Naive thymus-derived CD4-positive, alpha-beta T cell (primary cell): ENCODE measurements at regions not wholly inside any gene's neighbourhood (a gene's known extent, or its start where the extent isn't known, plus 50 kb on each side); places are given as distances from the start of the nearest gene placed in this dataset.
"Not testable (repeated sequence)": the region's sequence is repeated elsewhere in the genome, so short reads cannot be mapped to it uniquely, and the experiment has no call there.

Experiments
- ATAC-seq: fragments of 150-1000 bp; cut with Tn5 transposase; 2 replicates; pipeline ENCODE4 v1.10.0; 2021; ENCODE audit warnings: mild to moderate bottlenecking, moderate library complexity
- CTCF ChIA-PET: fragments of 350-600 bp; sonication (Branson Sonifier 250); formaldehyde crosslinking; loops from one replicate; lab custom pipeline; 2021; ENCODE audit warnings: antibody characterized with exemption; lab: Charles Lee
- POLR2A ChIA-PET: fragments of 350-600 bp; sonication (Branson Sonifier 250); formaldehyde crosslinking; loops from one replicate; lab custom pipeline; 2021; ENCODE audit warnings: antibody characterized with exemption, inconsistent platforms; lab: Charles Lee
- DNase-seq, 9 donors: peaks; one replicate each; pipeline versions ENCODE4 v3.0.0 to v3.0.0-alpha.2; 2020 to 2022; ENCODE audit warnings: mixed read lengths in 1 of 9
- H3K27ac ChIP-seq: one replicate; pipeline ENCODE4 v1.7.0; 2013; ENCODE audit warnings: mild to moderate bottlenecking, low read depth, low read length, moderate library complexity
- H3K27me3 ChIP-seq, 2 donors: one replicate each; pipeline ENCODE4 v1.7.0; 2013; ENCODE audit warnings: low read length in 2 of 2, mild to moderate bottlenecking in 2 of 2, moderate library complexity in 2 of 2; ENCODE audit not compliant: control insufficient read depth in 2 of 2, insufficient read depth in 2 of 2
- H3K36me3 ChIP-seq, 3 experiments: 1 replicate in 2 of 3; 2 replicates in 1 of 3; pipeline ENCODE4 v1.7.0; 2013; ENCODE audit warnings: low read length in 3 of 3, mild to moderate bottlenecking in 3 of 3, moderate library complexity in 1 of 3; ENCODE audit not compliant: insufficient read depth in 3 of 3, control insufficient read depth in 2 of 3
- H3K4me1 ChIP-seq, 2 donors: one replicate each; pipeline ENCODE4 v1.7.0; 2013; ENCODE audit warnings: low read length in 2 of 2, mild to moderate bottlenecking in 2 of 2, moderate library complexity in 1 of 2; ENCODE audit not compliant: control insufficient read depth in 2 of 2, insufficient read depth in 2 of 2
- H3K4me3 ChIP-seq: 2 replicates; pipeline ENCODE4 v1.7.0; 2013; ENCODE audit warnings: mild to moderate bottlenecking, low read length
- H3K9me3 ChIP-seq, 3 experiments: 1 replicate in 2 of 3; 2 replicates in 1 of 3; pipeline ENCODE4 v1.7.0; 2013; ENCODE audit warnings: low read length in 3 of 3; ENCODE audit not compliant: control insufficient read depth in 2 of 3
- H3K27ac Mint-ChIP-seq, 9 donors: one replicate each; pipeline ENCODE4 v1.8.0; 2020 to 2022; ENCODE audit warnings: mixed read lengths in 9 of 9, mild to moderate bottlenecking in 8 of 9, moderate library complexity in 5 of 9, inconsistent platforms in 2 of 9
- H3K27me3 Mint-ChIP-seq, 5 donors: one replicate each; pipeline ENCODE4 v1.8.0; 2021 to 2022; ENCODE audit warnings: mixed read lengths in 5 of 5, mild to moderate bottlenecking in 1 of 5
- H3K36me3 Mint-ChIP-seq, 5 donors: one replicate each; pipeline ENCODE4 v1.8.0; 2020 to 2022; ENCODE audit warnings: mixed read lengths in 5 of 5, mild to moderate bottlenecking in 3 of 5, inconsistent platforms in 1 of 5
- H3K4me1 Mint-ChIP-seq, 7 donors: one replicate each; pipeline ENCODE4 v1.8.0; 2020 to 2022; ENCODE audit warnings: mixed read lengths in 7 of 7, mild to moderate bottlenecking in 3 of 7, inconsistent platforms in 1 of 7
- H3K4me3 Mint-ChIP-seq, 10 donors: one replicate each; pipeline ENCODE4 v1.8.0; 2020 to 2022; ENCODE audit warnings: mild to moderate bottlenecking in 10 of 10, mixed read lengths in 10 of 10, moderate library complexity in 6 of 10, inconsistent platforms in 2 of 10
- H3K9me3 Mint-ChIP-seq, 11 donors: one replicate each; pipeline ENCODE4 v1.8.0; 2020 to 2022; ENCODE audit warnings: mixed read lengths in 11 of 11, mild to moderate bottlenecking in 4 of 11, inconsistent platforms in 1 of 11, moderate library complexity in 1 of 11
- intact Hi-C, 2 donors: fragments of 100-400 bp; cut with micrococcal nuclease; formaldehyde crosslinking; loops; one replicate each; pipeline ENCODE4 v1.15.1; 2023

DNA sequence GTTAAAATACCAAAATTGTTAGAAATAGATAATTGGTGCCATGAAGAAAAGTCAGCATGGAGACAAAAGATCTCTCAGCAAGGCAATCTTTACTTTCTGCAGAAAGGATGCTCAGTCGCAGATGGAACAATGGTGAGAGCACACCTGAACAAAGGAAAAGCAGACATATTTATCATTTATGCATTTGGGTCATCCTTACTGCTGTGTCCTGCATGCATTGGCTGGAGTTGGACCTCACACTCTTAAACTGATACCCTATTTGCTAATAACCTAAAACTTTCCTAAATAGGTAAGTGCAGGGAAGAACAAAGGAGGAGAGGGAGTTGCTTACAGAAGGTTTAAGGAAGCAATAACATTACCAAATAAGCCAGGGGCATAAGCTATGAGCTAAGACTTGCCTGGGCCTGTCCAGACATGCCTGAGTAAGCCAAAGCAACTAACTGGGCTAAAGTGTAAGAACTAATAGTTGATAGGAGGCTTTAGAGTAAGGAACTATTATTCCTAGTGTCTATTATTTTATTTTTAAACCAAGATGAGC is 96.1 kb upstream of the GPR6 start:
- H3K27me3 ChIP-seq, POLR2A ChIA-PET, DNase-seq, H3K4me1 Mint-ChIP-seq, H3K36me3 ChIP-seq, H3K4me3 ChIP-seq, H3K9me3 Mint-ChIP-seq, intact Hi-C loops, H3K4me1 ChIP-seq, H3K27ac ChIP-seq, H3K4me3 Mint-ChIP-seq, ATAC-seq, H3K9me3 ChIP-seq, H3K36me3 Mint-ChIP-seq, CTCF ChIA-PET: not testable (repeated sequence)
- peak overlapping the region in 1 of 9 donors; percentile 34 for H3K27ac Mint-ChIP-seq
- H3K27me3 Mint-ChIP-seq: peaks cover 0 to 21% (median 11%) of the 10 kb centered on the region in 5 donors

DNA sequence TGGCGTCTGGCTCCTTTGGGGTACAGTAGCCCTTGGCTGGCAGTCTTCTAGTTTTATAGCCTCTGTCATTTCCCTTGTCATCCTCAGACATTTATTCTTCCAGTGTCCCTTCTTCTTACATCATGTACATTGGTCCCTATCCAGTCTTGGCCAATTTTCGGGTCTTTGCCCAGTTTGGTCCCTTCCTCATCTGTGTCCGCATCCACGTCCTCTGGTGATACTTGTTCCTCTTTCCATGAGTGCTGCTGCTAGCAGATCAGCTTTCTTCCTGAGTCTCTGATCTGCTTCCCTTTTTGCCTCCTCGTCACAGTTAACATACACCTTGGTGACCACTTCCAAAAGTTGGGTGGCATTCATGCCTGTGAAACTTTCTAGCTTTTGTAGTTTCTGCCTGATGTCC is 86.2 kb upstream of the GPR6 start:
- H3K27ac Mint-ChIP-seq: no peak overlapping the region

DNA sequence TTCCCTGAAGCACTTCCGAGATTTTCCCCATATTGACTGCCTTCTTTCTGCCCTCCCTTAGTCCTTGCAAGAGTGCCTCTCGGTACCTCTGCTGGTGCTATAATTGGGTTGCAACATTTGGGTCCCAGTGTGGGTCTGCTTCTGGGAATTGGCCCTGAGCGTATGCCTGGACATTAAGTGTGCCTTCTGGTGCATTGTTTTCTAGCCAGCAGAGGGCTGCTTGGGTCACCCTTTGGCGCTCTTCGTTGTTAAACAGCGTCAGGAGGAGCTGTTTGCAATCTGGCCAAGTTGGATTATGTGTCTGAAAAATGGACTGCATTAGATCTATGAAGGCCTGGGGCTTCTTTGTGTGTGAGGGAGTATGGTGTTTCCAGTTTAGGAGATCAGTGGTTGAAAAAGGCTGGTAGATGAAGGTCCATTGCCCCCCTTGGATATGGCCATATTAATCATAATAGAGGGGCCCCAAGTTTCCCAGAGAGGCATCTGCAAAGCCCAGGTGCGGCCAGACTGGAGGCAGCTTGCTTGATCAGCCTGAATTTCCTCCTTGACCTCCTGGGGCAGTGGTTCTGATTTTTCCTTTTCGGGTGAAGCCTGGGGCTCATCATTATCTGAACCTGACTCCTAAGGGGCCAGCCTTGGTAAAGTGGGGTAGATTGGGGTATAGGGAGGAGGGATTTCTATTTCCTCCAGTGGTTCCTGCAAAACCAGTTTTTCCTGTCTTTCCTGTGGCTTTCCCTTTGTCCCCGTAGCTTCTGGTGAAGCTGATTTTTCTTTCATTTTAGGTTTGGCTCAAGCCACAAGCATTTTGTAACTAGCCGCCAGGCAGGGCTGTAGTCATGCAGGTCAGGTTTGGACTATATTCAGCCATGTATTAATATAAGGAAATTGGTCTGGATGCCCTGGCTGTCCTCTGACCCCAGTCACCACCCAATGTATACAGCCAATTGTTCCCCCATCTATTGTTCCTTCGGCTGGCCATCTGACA is 85.4 kb upstream of the GPR6 start:
- no peaks in the 10 kb centered on the region for H3K36me3 Mint-ChIP-seq
- Histone ChIP-seq H3K4me3 (no peak overlapping the region), H3K27ac (no peak overlapping the region), H3K9me3 (no peaks in the 10 kb centered on the region), H3K36me3 (no peaks in the 10 kb centered on the region), H3K4me1 (no peaks in the 10 kb centered on the region), H3K27me3 (no peaks in the 10 kb centered on the region)
- ATAC-seq (no peak), DNase-seq (no peak)
- peaks cover 0 to 7% (median 0%) of the 10 kb centered on the region in 11 donors for H3K9me3 Mint-ChIP-seq
- H3K4me1 Mint-ChIP-seq: peaks cover 0 to 2% (median 0%) of the 10 kb centered on the region in 7 donors
- no peak overlapping the region for H3K27ac Mint-ChIP-seq
- H3K4me3 Mint-ChIP-seq: no peak overlapping the region
- ChIA-PET POLR2A (no interaction called here), CTCF (no interaction called here)
- peaks cover under 1 to 17% (median 15%) of the 10 kb centered on the region in 5 donors for H3K27me3 Mint-ChIP-seq
- intact Hi-C loops: no loop called here

More for the DNA sequence above, 86.2 kb upstream of the GPR6 start:
- ATAC-seq (peak; percentile 75), DNase-seq (no peak)
- CTCF ChIA-PET: no interaction called here
- H3K9me3 Mint-ChIP-seq: peaks cover 0 to 7% (median 0%) of the 10 kb centered on the region in 11 donors
- Histone ChIP-seq H3K27me3 (no peaks in the 10 kb centered on the region), H3K4me3 (no peak overlapping the region), H3K36me3 (no peaks in the 10 kb centered on the region), H3K4me1 (no peaks in the 10 kb centered on the region), H3K27ac (no peak overlapping the region), H3K9me3 (no peaks in the 10 kb centered on the region)
- H3K27me3 Mint-ChIP-seq: peaks cover 0 to 18% (median 15%) of the 10 kb centered on the region in 5 donors
- intact Hi-C loops: no loop called here
- no peak overlapping the region for H3K4me3 Mint-ChIP-seq
- H3K36me3 Mint-ChIP-seq: no peaks in the 10 kb centered on the region
- peaks cover 0 to 2% (median 0%) of the 10 kb centered on the region in 7 donors for H3K4me1 Mint-ChIP-seq
- POLR2A ChIA-PET: no interaction called here

DNA sequence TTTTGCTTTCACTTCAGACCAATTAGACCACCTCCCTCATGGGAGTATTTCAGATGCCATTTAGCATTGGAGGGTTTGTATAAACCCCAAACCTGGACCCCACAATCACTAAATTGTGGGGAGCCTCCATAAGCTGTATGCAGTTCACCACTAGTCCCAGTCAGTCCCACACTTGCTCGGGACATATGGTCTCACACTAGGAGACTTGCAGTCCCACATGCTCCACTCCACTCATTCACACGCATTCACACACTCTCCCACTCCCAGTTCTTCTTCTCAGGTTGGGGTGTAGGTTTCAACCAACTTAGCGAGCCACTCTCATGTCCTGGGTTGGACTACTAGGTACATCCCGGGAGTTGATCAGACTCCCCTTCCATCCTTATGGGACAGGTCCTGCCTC is 84.5 kb upstream of the GPR6 start:
- H3K4me1 Mint-ChIP-seq: peaks cover 0 to 2% (median 0%) of the 10 kb centered on the region in 7 donors
- H3K36me3 Mint-ChIP-seq: no peaks in the 10 kb centered on the region
- intact Hi-C loops: no loop called here
- H3K27ac Mint-ChIP-seq: peak overlapping the region in 1 of 9 donors; percentile 5
- DNase-seq: no peak
- ChIA-PET POLR2A (no interaction called here), CTCF (no interaction called here)
- H3K27ac ChIP-seq: no peak overlapping the region
- H3K27me3 Mint-ChIP-seq: peaks cover 3 to 18% (median 13%) of the 10 kb centered on the region in 5 donors
- no peaks in the 10 kb centered on the region for H3K4me1 ChIP-seq
- H3K4me3 ChIP-seq: no peak overlapping the region
- H3K36me3 ChIP-seq: no peaks in the 10 kb centered on the region
- H3K9me3 Mint-ChIP-seq: peaks cover 0 to 7% (median 0%) of the 10 kb centered on the region in 11 donors
- H3K4me3 Mint-ChIP-seq: no peak overlapping the region
- ATAC-seq: no peak
- H3K9me3 ChIP-seq: no peaks in the 10 kb centered on the region
- H3K27me3 ChIP-seq: no peaks in the 10 kb centered on the region

DNA sequence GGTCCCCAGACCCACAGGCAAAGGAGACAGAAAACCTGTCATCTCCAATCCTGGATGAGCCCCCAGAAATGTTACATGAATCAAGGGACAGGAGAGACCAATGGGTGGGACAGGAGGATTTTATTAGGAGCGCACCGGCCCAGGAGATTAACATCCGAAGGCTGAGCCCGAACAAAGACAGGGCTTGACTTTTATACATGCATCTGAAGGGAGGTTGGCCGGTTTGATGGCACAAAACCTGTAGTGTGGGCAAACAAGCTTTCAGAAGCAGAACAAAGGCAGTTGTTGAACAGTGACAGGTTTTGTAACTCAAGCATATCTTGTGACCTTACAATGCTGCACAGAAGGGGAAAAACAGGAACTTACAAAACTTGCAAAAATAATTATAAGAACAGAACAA is 83.9 kb upstream of the GPR6 start:
- no peaks in the 10 kb centered on the region for H3K4me1 ChIP-seq
- no peaks in the 10 kb centered on the region for H3K36me3 ChIP-seq
- H3K4me3 ChIP-seq: no peak overlapping the region
- Mint-ChIP-seq H3K27me3 (peaks cover 3 to 19% (median 11%) of the 10 kb centered on the region in 5 donors), H3K4me3 (no peak overlapping the region), H3K4me1 (peaks cover 0 to 2% (median 0%) of the 10 kb centered on the region in 7 donors), H3K27ac (no peak overlapping the region), H3K36me3 (no peaks in the 10 kb centered on the region), H3K9me3 (peaks cover 0 to 7% (median 0%) of the 10 kb centered on the region in 11 donors)
- no peak for DNase-seq
- POLR2A ChIA-PET: no interaction called here
- intact Hi-C loops: no loop called here
- no peak overlapping the region for H3K27ac ChIP-seq
- ATAC-seq: peak; percentile 67
- no peaks in the 10 kb centered on the region for H3K9me3 ChIP-seq
- H3K27me3 ChIP-seq: no peaks in the 10 kb centered on the region
- CTCF ChIA-PET: no interaction called here

DNA sequence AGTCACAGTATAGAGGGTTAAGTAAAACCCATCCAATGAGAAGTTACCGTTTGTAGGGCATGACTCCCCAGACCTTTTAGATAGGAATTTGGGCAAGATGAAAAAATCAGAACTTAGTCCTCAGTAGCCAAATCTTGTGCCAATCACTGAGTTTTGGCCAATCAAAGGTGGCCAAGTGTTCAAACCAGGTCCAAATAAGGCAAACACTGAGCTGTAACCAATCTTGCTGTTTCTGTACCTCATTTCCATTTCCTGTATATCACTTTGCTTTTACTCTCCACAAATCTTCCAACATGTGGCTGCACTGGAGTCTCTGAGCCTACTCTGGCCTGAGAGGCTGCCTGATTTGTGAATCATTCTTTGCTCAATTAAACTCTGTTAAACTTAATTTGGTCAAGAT is 81.8 kb upstream of the GPR6 start:
- Histone ChIP-seq H3K27ac (no peak overlapping the region), H3K4me1 (no peaks in the 10 kb centered on the region), H3K9me3 (no peaks in the 10 kb centered on the region), H3K36me3 (no peaks in the 10 kb centered on the region), H3K27me3 (no peaks in the 10 kb centered on the region), H3K4me3 (no peak overlapping the region)
- Mint-ChIP-seq H3K4me3 (no peak overlapping the region), H3K9me3 (peaks cover 0 to 7% (median 0%) of the 10 kb centered on the region in 11 donors), H3K36me3 (no peaks in the 10 kb centered on the region), H3K27me3 (peaks cover 5 to 22% (median 13%) of the 10 kb centered on the region in 5 donors), H3K4me1 (peaks cover 0 to 2% (median 0%) of the 10 kb centered on the region in 7 donors), H3K27ac (no peak overlapping the region)
- intact Hi-C loops: no loop called here
- ATAC-seq (no peak), DNase-seq (no peak)
- ChIA-PET CTCF (no interaction called here), POLR2A (no interaction called here)
